ENCODE measurements at regions not wholly inside any gene's neighbourhood (a gene's known extent, or its start where the extent isn't known, plus 50 kb on each side); places are given as distances from the start of the nearest gene placed in this dataset.

DNA sequence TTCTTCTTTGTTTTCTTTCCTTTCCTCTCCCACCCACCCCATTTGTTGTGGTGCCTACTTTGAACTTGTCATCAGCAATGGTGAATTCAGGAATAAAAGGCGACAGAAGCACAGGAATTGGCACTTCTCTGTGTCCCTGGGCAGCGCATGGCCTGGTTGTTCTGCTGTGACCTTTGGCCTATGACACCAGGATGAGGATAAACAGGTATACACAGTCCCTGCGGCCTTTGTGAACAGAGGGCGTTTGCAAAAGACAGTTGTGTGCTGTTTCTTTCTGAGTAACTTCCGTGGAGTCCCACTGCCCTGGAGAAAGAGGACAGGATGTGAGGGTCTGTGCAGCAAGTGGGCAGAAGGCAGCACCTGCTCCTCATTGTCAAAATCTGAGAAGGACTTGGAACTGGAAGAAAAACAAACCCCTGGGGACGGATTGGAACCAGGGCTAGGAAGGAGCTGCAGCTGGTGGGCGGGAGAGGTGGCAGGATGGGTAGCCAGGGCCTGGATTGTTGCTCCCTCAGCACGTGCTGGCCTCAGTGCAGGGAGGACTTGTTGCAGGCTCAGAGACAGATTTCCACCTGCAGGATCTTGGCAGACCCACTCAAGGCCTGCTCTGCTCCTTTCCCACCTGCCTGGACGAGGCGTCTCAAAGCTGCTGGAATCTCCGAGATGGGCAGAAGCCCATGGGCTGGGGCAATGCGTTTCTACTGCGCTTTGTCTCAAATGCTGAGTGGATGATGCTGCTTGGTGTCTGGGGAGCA is 159.5 kb downstream of the ACKR3 start:
- TF ChIP-seq, protein P1, sequence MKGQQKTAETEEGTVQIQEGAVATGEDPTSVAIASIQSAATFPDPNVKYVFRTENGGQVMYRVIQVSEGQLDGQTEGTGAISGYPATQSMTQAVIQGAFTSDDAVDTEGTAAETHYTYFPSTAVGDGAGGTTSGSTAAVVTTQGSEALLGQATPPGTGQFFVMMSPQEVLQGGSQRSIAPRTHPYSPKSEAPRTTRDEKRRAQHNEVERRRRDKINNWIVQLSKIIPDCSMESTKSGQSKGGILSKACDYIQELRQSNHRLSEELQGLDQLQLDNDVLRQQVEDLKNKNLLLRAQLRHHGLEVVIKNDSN (IDR thresholded peaks at IDR 0.05): no peak
- TF ChIP-seq TAF1 (IDR thresholded peaks at IDR 0.05; ENCODE audit: low read depth): no peak
- TF ChIP-seq, protein P2, sequence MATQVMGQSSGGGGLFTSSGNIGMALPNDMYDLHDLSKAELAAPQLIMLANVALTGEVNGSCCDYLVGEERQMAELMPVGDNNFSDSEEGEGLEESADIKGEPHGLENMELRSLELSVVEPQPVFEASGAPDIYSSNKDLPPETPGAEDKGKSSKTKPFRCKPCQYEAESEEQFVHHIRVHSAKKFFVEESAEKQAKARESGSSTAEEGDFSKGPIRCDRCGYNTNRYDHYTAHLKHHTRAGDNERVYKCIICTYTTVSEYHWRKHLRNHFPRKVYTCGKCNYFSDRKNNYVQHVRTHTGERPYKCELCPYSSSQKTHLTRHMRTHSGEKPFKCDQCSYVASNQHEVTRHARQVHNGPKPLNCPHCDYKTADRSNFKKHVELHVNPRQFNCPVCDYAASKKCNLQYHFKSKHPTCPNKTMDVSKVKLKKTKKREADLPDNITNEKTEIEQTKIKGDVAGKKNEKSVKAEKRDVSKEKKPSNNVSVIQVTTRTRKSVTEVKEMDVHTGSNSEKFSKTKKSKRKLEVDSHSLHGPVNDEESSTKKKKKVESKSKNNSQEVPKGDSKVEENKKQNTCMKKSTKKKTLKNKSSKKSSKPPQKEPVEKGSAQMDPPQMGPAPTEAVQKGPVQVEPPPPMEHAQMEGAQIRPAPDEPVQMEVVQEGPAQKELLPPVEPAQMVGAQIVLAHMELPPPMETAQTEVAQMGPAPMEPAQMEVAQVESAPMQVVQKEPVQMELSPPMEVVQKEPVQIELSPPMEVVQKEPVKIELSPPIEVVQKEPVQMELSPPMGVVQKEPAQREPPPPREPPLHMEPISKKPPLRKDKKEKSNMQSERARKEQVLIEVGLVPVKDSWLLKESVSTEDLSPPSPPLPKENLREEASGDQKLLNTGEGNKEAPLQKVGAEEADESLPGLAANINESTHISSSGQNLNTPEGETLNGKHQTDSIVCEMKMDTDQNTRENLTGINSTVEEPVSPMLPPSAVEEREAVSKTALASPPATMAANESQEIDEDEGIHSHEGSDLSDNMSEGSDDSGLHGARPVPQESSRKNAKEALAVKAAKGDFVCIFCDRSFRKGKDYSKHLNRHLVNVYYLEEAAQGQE (IDR thresholded peaks at IDR 0.05; ENCODE audit: low read depth): no peak
- TF ChIP-seq EGR1 (IDR thresholded peaks at IDR 0.05): no peak
- no peak for TF ChIP-seq CREB1 (IDR thresholded peaks at IDR 0.05; ENCODE audit: low read depth)
- TF ChIP-seq YY1 (IDR thresholded peaks at IDR 0.05; ENCODE audit: low read depth): no peak
- no peak for TF ChIP-seq FOXM1 (IDR thresholded peaks at IDR 0.05; ENCODE audit: borderline replicate concordance, low read depth)
- TF ChIP-seq, protein P3, sequence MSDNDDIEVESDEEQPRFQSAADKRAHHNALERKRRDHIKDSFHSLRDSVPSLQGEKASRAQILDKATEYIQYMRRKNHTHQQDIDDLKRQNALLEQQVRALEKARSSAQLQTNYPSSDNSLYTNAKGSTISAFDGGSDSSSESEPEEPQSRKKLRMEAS (IDR thresholded peaks at IDR 0.05): no peak
- TF ChIP-seq RAD21 (IDR thresholded peaks at IDR 0.05; ENCODE audit: low read depth): no peak
- no peak for TF ChIP-seq EP300 (IDR thresholded peaks at IDR 0.05; ENCODE audit: borderline replicate concordance)
- TF ChIP-seq TCF12 (IDR thresholded peaks at IDR 0.05; ENCODE audit: low read depth): no peak
- no peak for TF ChIP-seq TEAD4 (IDR thresholded peaks at IDR 0.05)
- TF ChIP-seq ZBTB7A (IDR thresholded peaks at IDR 0.05; ENCODE audit: low read depth): no peak

Measured in Ishikawa (cell line).